Cardiac muscle cell (in vitro differentiated cells and primary cell): ENCODE measurements at regions not wholly inside any gene's neighbourhood (a gene's known extent, or its start where the extent isn't known, plus 50 kb on each side); places are given as distances from the start of the nearest gene placed in this dataset.

Source experiments
- DNase-seq, 2 donors: peaks; one replicate each; pipeline versions ENCODE4 v3.0.0 to v3.0.0-alpha.2; 2010 to 2017; ENCODE audit warnings: low read depth in 1 of 2, low spot score in 1 of 2
- H3K27ac ChIP-seq: fragments of 200-600 bp; sonication (generic); 2 replicates; pipeline ENCODE4 v1.5.1; 2016
- H3K27me3 ChIP-seq: fragments of 200-600 bp; sonication (generic); 2 replicates; pipeline ENCODE4 v1.6.0; 2016; ENCODE audit warnings: control low read depth
- H3K36me3 ChIP-seq: fragments of 200-600 bp; sonication (generic); 2 replicates; pipeline ENCODE4 v1.5.1; 2016; ENCODE audit warnings: control low read depth
- H3K4me1 ChIP-seq: fragments of 200-600 bp; sonication (generic); 2 replicates; pipeline ENCODE4 v1.8.1; 2017; ENCODE audit warnings: low read depth, mild to moderate bottlenecking, mixed run types
- H3K4me3 ChIP-seq: fragments of 200-600 bp; sonication (generic); 2 replicates; pipeline ENCODE4 v1.5.1; 2016; ENCODE audit warnings: mild to moderate bottlenecking
- H3K9me3 ChIP-seq: fragments of 200-600 bp; sonication (generic); 2 replicates; pipeline ENCODE4 v1.5.1; 2017; ENCODE audit warnings: low read depth, mild to moderate bottlenecking, control low read depth
- CTCF ChIP-seq: IDR thresholded peaks from 2 replicates; pipeline ENCODE4 v1.5.1; 2012; ENCODE audit warnings: low read depth, mild to moderate bottlenecking, low read length

- H3K36me3 ChIP-seq: no peaks in the 10 kb centered on the region
- H3K9me3 ChIP-seq: no peaks in the 10 kb centered on the region
- DNase-seq: no peak
- TF ChIP-seq CTCF: no peak
- no peaks in the 10 kb centered on the region for H3K4me1 ChIP-seq
- no peak overlapping the region for H3K4me3 ChIP-seq
- no peaks in the 10 kb centered on the region for H3K27me3 ChIP-seq
- H3K27ac ChIP-seq: no peak overlapping the region
Measured at GRCh38 chr3:81388191-81388590, 373.3 kb downstream of the GBE1 start.

GRCh38 chr3:81382470-81382869 lies 379.0 kb downstream of the GBE1 start:
- no peaks in the 10 kb centered on the region for H3K9me3 ChIP-seq
- no peaks in the 10 kb centered on the region for H3K36me3 ChIP-seq
- H3K4me1 ChIP-seq: no peaks in the 10 kb centered on the region
- TF ChIP-seq CTCF: no peak
- H3K27me3 ChIP-seq: no peaks in the 10 kb centered on the region
- no peak overlapping the region for H3K27ac ChIP-seq
- no peak overlapping the region for H3K4me3 ChIP-seq
- DNase-seq: no peak

- Histone ChIP-seq H3K27me3 (no peaks in the 10 kb centered on the region), H3K27ac (no peak overlapping the region), H3K36me3 (no peaks in the 10 kb centered on the region), H3K4me1 (no peaks in the 10 kb centered on the region), H3K4me3 (no peak overlapping the region), H3K9me3 (no peaks in the 10 kb centered on the region)
- no peak for DNase-seq
- no peak for TF ChIP-seq CTCF
Measured at GRCh38 chr3:81380234-81380633, 381.2 kb downstream of the GBE1 start.

- Histone ChIP-seq H3K27ac (no peak overlapping the region), H3K9me3 (no peaks in the 10 kb centered on the region), H3K36me3 (no peaks in the 10 kb centered on the region), H3K4me1 (no peaks in the 10 kb centered on the region), H3K4me3 (no peak overlapping the region), H3K27me3 (no peaks in the 10 kb centered on the region)
- no peak for DNase-seq
- no peak for TF ChIP-seq CTCF
Measured at GRCh38 chr3:81378552-81379293, 382.7 kb downstream of the GBE1 start.

- H3K27ac ChIP-seq: no peak overlapping the region
- no peaks in the 10 kb centered on the region for H3K36me3 ChIP-seq
- no peaks in the 10 kb centered on the region for H3K27me3 ChIP-seq
- no peaks in the 10 kb centered on the region for H3K9me3 ChIP-seq
- TF ChIP-seq CTCF: no peak
- no peak overlapping the region for H3K4me3 ChIP-seq
- DNase-seq: no peak
- H3K4me1 ChIP-seq: no peaks in the 10 kb centered on the region
Measured at GRCh38 chr3:81375921-81376320, 385.5 kb downstream of the GBE1 start.
